NB4 (cell line): ENCODE measurements at regions not wholly inside any gene's neighbourhood (a gene's known extent, or its start where the extent isn't known, plus 50 kb on each side); places are given as distances from the start of the nearest gene placed in this dataset.
"Not testable (repeated sequence)": the region's sequence is repeated elsewhere in the genome, so short reads cannot be mapped to it uniquely, and the experiment has no call there.

Experiments
- POLR2A ChIP-seq: IDR thresholded peaks from 2 replicates; pipeline ENCODE4 v1.6.1; 2011; ENCODE audit warnings: mild to moderate bottlenecking; ENCODE audit not compliant: insufficient read length; ENCODE audit errors: extremely low read depth
- TF ChIP-seq, protein P1 (sequence below): IDR thresholded peaks from one replicate; pipeline ENCODE4 v1.5.1; 2012; ENCODE audit warnings: low read depth, low read length
- TF ChIP-seq, protein P2 (sequence below): IDR thresholded peaks from 2 replicates; pipeline ENCODE4 v1.6.1; 2011; ENCODE audit warnings: low read depth, low read length

DNA sequence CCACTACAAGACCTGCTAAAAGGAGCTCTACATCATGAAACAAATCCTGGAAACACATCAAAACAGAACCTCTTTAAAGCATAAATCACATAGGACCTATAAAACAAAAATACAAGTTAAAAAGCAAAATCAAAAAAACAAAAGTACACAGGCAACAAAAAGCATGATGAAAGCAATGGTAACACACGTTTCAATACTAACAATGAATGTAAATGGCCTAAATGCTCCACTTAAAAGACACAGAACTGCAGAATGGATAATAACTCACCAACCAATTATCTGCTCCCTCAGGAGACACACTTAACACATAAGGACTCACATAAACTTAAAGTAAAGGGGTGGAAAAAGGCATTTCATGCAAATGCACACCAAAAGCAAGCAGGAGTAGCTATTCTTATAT lies 66.1 kb upstream of the SSTR4 start:
- TF ChIP-seq, protein P1, sequence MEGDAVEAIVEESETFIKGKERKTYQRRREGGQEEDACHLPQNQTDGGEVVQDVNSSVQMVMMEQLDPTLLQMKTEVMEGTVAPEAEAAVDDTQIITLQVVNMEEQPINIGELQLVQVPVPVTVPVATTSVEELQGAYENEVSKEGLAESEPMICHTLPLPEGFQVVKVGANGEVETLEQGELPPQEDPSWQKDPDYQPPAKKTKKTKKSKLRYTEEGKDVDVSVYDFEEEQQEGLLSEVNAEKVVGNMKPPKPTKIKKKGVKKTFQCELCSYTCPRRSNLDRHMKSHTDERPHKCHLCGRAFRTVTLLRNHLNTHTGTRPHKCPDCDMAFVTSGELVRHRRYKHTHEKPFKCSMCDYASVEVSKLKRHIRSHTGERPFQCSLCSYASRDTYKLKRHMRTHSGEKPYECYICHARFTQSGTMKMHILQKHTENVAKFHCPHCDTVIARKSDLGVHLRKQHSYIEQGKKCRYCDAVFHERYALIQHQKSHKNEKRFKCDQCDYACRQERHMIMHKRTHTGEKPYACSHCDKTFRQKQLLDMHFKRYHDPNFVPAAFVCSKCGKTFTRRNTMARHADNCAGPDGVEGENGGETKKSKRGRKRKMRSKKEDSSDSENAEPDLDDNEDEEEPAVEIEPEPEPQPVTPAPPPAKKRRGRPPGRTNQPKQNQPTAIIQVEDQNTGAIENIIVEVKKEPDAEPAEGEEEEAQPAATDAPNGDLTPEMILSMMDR = not testable (repeated sequence)
- TF ChIP-seq, protein P2, sequence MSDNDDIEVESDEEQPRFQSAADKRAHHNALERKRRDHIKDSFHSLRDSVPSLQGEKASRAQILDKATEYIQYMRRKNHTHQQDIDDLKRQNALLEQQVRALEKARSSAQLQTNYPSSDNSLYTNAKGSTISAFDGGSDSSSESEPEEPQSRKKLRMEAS = not testable (repeated sequence)
- TF ChIP-seq POLR2A = not testable (repeated sequence)
